ENCODE measurements at regions not wholly inside any gene's neighbourhood (a gene's known extent, or its start where the extent isn't known, plus 50 kb on each side); places are given as distances from the start of the nearest gene placed in this dataset.

DNA sequence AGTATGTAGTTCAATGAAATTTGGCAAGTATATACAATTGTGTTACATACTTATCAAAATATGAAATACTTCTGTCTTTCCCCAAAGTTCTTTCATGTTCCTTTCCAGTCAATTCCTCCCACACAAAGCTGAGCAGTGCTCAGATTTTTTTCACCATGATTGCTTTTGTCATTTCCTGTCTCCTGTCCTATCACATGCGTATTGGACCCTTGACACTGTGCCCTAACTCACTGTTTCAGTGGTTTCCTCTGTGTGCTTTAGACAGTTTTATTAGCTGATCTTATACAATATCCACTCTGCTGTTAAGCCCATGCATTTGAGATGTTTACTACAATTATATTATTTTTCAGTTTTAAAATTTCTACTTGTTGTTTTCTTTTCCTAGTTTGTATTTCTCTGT is 463.6 kb upstream of the MEF2C start:
- intact Hi-C loops (cut with micrococcal nuclease; ENCODE audit: unreplicated experiment): no loop called here
- no peaks in the 10 kb centered on the region for H3K4me1 ChIP-seq (ENCODE audit: insufficient read depth, low read length, poor library complexity, severe bottlenecking)
- no peak overlapping the region for H3K27ac ChIP-seq (ENCODE audit: low read depth, low read length, poor library complexity, severe bottlenecking)
- no peak overlapping the region for H2AFZ ChIP-seq (ENCODE audit: low read length)
- no peaks in the 10 kb centered on the region for H3K9me3 ChIP-seq (ENCODE audit: low read length)
- no TSS peak for BruUV-seq (replicated peaks)
- POLR2A ChIA-PET: no interaction called here
- no peak overlapping the region for H3K4me2 ChIP-seq (ENCODE audit: low read length)
- TF ChIP-seq EZH2phosphoT487 (IDR thresholded peaks at IDR 0.05; ENCODE audit: borderline replicate concordance, low read depth, low read length): no peak
- TF ChIP-seq, protein P1, sequence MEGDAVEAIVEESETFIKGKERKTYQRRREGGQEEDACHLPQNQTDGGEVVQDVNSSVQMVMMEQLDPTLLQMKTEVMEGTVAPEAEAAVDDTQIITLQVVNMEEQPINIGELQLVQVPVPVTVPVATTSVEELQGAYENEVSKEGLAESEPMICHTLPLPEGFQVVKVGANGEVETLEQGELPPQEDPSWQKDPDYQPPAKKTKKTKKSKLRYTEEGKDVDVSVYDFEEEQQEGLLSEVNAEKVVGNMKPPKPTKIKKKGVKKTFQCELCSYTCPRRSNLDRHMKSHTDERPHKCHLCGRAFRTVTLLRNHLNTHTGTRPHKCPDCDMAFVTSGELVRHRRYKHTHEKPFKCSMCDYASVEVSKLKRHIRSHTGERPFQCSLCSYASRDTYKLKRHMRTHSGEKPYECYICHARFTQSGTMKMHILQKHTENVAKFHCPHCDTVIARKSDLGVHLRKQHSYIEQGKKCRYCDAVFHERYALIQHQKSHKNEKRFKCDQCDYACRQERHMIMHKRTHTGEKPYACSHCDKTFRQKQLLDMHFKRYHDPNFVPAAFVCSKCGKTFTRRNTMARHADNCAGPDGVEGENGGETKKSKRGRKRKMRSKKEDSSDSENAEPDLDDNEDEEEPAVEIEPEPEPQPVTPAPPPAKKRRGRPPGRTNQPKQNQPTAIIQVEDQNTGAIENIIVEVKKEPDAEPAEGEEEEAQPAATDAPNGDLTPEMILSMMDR (conservative IDR thresholded peaks at IDR 0.05; ENCODE audit: low read length): no peak
- H3K9me2 ChIP-seq (ENCODE audit: insufficient read depth, low read length): no peaks in the 10 kb centered on the region
- CTCF ChIA-PET (ENCODE audit: unreplicated experiment): no interaction called here
- H4K20me1 ChIP-seq (ENCODE audit: insufficient read depth, low read length): no peaks in the 10 kb centered on the region
- H3K4me3 ChIP-seq (ENCODE audit: low read depth, low read length, poor library complexity, severe bottlenecking): no peak overlapping the region
- no peak for DNase-seq (ENCODE audit: low spot score)
- no peaks in the 10 kb centered on the region for H3K79me2 ChIP-seq (ENCODE audit: insufficient read depth, low read depth, low read length)
- H3K36me3 ChIP-seq (ENCODE audit: insufficient read depth, low read length): no peaks in the 10 kb centered on the region

DNA sequence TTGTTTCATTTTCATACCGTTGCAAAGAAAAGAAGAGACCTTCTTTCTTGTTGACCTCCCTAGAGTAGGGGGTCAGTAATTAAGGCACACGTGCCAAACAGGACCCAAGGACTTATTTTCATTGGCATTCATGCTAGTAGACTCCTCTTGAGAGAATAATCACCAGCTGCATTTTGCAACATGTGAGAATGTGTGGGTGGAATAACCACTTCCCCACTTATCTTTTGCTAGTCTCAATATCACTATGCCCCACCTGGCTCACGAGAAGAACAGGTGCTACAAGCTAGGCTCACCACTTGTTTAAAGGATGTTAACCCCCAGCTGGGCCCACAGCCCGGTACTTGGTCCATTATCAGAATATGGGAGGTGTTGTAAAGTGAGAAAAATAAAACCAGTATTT is 460.7 kb upstream of the MEF2C start:
- no peak for DNase-seq (ENCODE audit: low spot score)
- Histone ChIP-seq H2AFZ (ENCODE audit: low read length) (no peak overlapping the region), H3K36me3 (ENCODE audit: insufficient read depth, low read length) (no peaks in the 10 kb centered on the region), H3K9me2 (ENCODE audit: insufficient read depth, low read length) (no peaks in the 10 kb centered on the region), H3K27ac (ENCODE audit: low read depth, low read length, poor library complexity, severe bottlenecking) (no peak overlapping the region), H3K79me2 (ENCODE audit: insufficient read depth, low read depth, low read length) (no peaks in the 10 kb centered on the region), H3K4me3 (ENCODE audit: low read depth, low read length, poor library complexity, severe bottlenecking) (no peak overlapping the region), H3K4me1 (ENCODE audit: insufficient read depth, low read length, poor library complexity, severe bottlenecking) (no peaks in the 10 kb centered on the region), H3K9me3 (ENCODE audit: low read length) (no peaks in the 10 kb centered on the region), H3K4me2 (ENCODE audit: low read length) (no peak overlapping the region), H4K20me1 (ENCODE audit: insufficient read depth, low read length) (no peaks in the 10 kb centered on the region)
- POLR2A ChIA-PET: interaction anchor here (0.7 kb wide), 1 partner anchor 587 kb away, joined by 3 read pairs; no protein-coding TSS in a partner anchor
- intact Hi-C loops (cut with micrococcal nuclease; ENCODE audit: unreplicated experiment): no loop called here
- CTCF ChIA-PET (ENCODE audit: unreplicated experiment): no interaction called here
- BruUV-seq (replicated peaks): no TSS peak
- TF ChIP-seq, protein P1 (conservative IDR thresholded peaks at IDR 0.05; ENCODE audit: low read length): no peak
- TF ChIP-seq EZH2phosphoT487 (IDR thresholded peaks at IDR 0.05; ENCODE audit: borderline replicate concordance, low read depth, low read length): no peak

- Histone ChIP-seq H3K4me3 (ENCODE audit: low read depth, low read length, poor library complexity, severe bottlenecking) (no peak overlapping the region), H3K9me3 (ENCODE audit: low read length) (no peaks in the 10 kb centered on the region), H3K27ac (ENCODE audit: low read depth, low read length, poor library complexity, severe bottlenecking) (no peak overlapping the region), H3K79me2 (ENCODE audit: insufficient read depth, low read depth, low read length) (no peaks in the 10 kb centered on the region), H2AFZ (ENCODE audit: low read length) (no peak overlapping the region), H3K9me2 (ENCODE audit: insufficient read depth, low read length) (no peaks in the 10 kb centered on the region), H3K4me1 (ENCODE audit: insufficient read depth, low read length, poor library complexity, severe bottlenecking) (no peaks in the 10 kb centered on the region), H4K20me1 (ENCODE audit: insufficient read depth, low read length) (no peaks in the 10 kb centered on the region), H3K4me2 (ENCODE audit: low read length) (no peak overlapping the region), H3K36me3 (ENCODE audit: insufficient read depth, low read length) (no peaks in the 10 kb centered on the region)
- TF ChIP-seq EZH2phosphoT487 (IDR thresholded peaks at IDR 0.05; ENCODE audit: borderline replicate concordance, low read depth, low read length): no peak
- TF ChIP-seq, protein P1 (conservative IDR thresholded peaks at IDR 0.05; ENCODE audit: low read length): no peak
- BruUV-seq (replicated peaks): no TSS peak
- ChIA-PET POLR2A (interaction anchor here (0.5 to 1.4 kb wide), 3 partner anchors 11 to 101 kb away, joined by 3 read pairs; no protein-coding TSS in a partner anchor), CTCF (ENCODE audit: unreplicated experiment) (no interaction called here)
- intact Hi-C loops (cut with micrococcal nuclease; ENCODE audit: unreplicated experiment): no loop called here
- no peak for DNase-seq (ENCODE audit: low spot score)
Observed at GRCh38 chr5:89342106-89342876, 459.3 kb upstream of the MEF2C start.

All from OCI-LY7 (cell line).